Smooth muscle cell (in vitro differentiated cells): ENCODE measurements at regions not wholly inside any gene's neighbourhood (a gene's known extent, or its start where the extent isn't known, plus 50 kb on each side); places are given as distances from the start of the nearest gene placed in this dataset.

Source experiments
- DNase-seq: peaks from one replicate; lab custom pipeline; 2025; ENCODE audit not compliant: unreplicated experiment; lab: John Stamatoyannopoulos, UW
- H2AFZ ChIP-seq: fragments of 200-600 bp; sonication (generic); 2 replicates; pipeline ENCODE4 v1.6.0; 2016; ENCODE audit warnings: antibody characterized with exemption, low read depth, mild to moderate bottlenecking
- H3F3A ChIP-seq: fragments of 200-600 bp; sonication (generic); 2 replicates; pipeline ENCODE4 v1.6.0; 2017; ENCODE audit warnings: antibody characterized with exemption, low read depth
- H3K27ac ChIP-seq: fragments of 200-600 bp; sonication (generic); 2 replicates; pipeline ENCODE4 v1.5.1; 2016; ENCODE audit warnings: low read depth, mild to moderate bottlenecking
- H3K27me3 ChIP-seq: fragments of 200-600 bp; sonication (generic); 2 replicates; pipeline ENCODE4 v1.6.1; 2016; ENCODE audit warnings: low read depth, mild to moderate bottlenecking
- H3K36me3 ChIP-seq: fragments of 200-600 bp; sonication (generic); 2 replicates; pipeline ENCODE4 v1.5.1; 2016; ENCODE audit warnings: low read depth
- H3K4me1 ChIP-seq: fragments of 200-600 bp; sonication (generic); 2 replicates; pipeline ENCODE4 v1.5.1; 2016; ENCODE audit warnings: low read depth
- H3K4me2 ChIP-seq: fragments of 200-600 bp; sonication (generic); 2 replicates; pipeline ENCODE4 v1.6.0; 2016; ENCODE audit warnings: mild to moderate bottlenecking
- H3K4me3 ChIP-seq: fragments of 200-600 bp; sonication (generic); 2 replicates; pipeline ENCODE4 v1.5.1; 2016; ENCODE audit warnings: mild to moderate bottlenecking
- H3K79me2 ChIP-seq: fragments of 200-600 bp; sonication (generic); 2 replicates; pipeline ENCODE4 v1.6.0; 2016; ENCODE audit warnings: low read depth, mild to moderate bottlenecking
- H3K9ac ChIP-seq: fragments of 200-600 bp; sonication (generic); 2 replicates; pipeline ENCODE4 v1.6.0; 2016; ENCODE audit warnings: low read depth
- H3K9me3 ChIP-seq: fragments of 200-600 bp; sonication (generic); replicated peaks from 2 replicates; pipeline ENCODE4 v1.5.1; 2016; ENCODE audit warnings: low read depth
- H4K20me1 ChIP-seq: fragments of 200-600 bp; sonication (generic); 2 replicates; pipeline ENCODE4 v1.6.0; 2016; ENCODE audit warnings: low read depth
- WGBS: methylation state at CpG from one replicate; pipeline ENCODE4 v1.1.7; 2016; ENCODE audit warnings: low lambda C conversion rate; 5-methylcytosine and 5-hydroxymethylcytosine counted together
- TF ChIP-seq, protein P1 (sequence below): fragments of 200-600 bp; sonication (generic); IDR thresholded peaks from 2 replicates; pipeline ENCODE4 v1.5.1; 2017; ENCODE audit warnings: borderline replicate concordance, mild to moderate bottlenecking, antibody characterized with exemption; ENCODE audit not compliant: insufficient read depth, poor library complexity, severe bottlenecking

GRCh38 chr13:70923863-70924752, 815.9 kb upstream of the KLHL1 start:
- Histone ChIP-seq H3K9me3 (no peaks in the 10 kb centered on the region), H3F3A (no peaks in the 10 kb centered on the region), H3K4me1 (no peaks in the 10 kb centered on the region), H3K79me2 (no peaks in the 10 kb centered on the region), H3K27me3 (no peaks in the 10 kb centered on the region), H3K27ac (no peak overlapping the region), H3K4me2 (no peak overlapping the region), H3K9ac (no peak overlapping the region), H3K4me3 (no peak overlapping the region), H4K20me1 (no peaks in the 10 kb centered on the region), H2AFZ (no peak overlapping the region), H3K36me3 (no peaks in the 10 kb centered on the region)
- WGBS, result 90% methylated on average over 37 of the region's 38 CpGs
- DNase-seq, result no peak
- TF ChIP-seq, protein P1, sequence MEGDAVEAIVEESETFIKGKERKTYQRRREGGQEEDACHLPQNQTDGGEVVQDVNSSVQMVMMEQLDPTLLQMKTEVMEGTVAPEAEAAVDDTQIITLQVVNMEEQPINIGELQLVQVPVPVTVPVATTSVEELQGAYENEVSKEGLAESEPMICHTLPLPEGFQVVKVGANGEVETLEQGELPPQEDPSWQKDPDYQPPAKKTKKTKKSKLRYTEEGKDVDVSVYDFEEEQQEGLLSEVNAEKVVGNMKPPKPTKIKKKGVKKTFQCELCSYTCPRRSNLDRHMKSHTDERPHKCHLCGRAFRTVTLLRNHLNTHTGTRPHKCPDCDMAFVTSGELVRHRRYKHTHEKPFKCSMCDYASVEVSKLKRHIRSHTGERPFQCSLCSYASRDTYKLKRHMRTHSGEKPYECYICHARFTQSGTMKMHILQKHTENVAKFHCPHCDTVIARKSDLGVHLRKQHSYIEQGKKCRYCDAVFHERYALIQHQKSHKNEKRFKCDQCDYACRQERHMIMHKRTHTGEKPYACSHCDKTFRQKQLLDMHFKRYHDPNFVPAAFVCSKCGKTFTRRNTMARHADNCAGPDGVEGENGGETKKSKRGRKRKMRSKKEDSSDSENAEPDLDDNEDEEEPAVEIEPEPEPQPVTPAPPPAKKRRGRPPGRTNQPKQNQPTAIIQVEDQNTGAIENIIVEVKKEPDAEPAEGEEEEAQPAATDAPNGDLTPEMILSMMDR, result no peak

DNA sequence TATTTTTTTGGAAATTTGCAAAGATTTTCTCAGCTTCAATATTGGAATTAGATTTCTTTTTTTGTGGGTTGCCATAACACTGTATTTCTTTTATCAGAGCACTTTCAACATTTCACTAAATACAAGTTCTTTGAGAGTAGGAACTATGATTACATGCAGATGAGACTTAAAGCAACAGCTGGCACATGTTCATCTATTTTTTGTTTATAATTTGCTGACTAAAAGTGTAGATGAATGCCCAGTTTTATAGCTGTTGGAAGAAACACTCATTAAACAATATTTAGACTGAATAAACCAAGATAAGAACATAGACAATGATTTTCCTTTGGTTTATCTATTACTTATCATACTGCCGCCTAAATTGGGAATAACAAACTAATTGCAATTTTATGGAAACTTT, 803.0 kb upstream of the KLHL1 start:
- Histone ChIP-seq H3K9ac (no peak overlapping the region), H3K4me1 (no peaks in the 10 kb centered on the region), H4K20me1 (no peaks in the 10 kb centered on the region), H3K27me3 (no peaks in the 10 kb centered on the region), H3K79me2 (no peaks in the 10 kb centered on the region), H3K27ac (no peak overlapping the region), H3K4me2 (no peak overlapping the region), H3K9me3 (no peaks in the 10 kb centered on the region), H3F3A (no peaks in the 10 kb centered on the region), H3K36me3 (no peaks in the 10 kb centered on the region), H2AFZ (no peak overlapping the region), H3K4me3 (no peak overlapping the region)
- DNase-seq, result no peak
- 76% methylated on average over 1 of the region's 1 CpG for WGBS
- TF ChIP-seq, protein P1, result no peak

DNA sequence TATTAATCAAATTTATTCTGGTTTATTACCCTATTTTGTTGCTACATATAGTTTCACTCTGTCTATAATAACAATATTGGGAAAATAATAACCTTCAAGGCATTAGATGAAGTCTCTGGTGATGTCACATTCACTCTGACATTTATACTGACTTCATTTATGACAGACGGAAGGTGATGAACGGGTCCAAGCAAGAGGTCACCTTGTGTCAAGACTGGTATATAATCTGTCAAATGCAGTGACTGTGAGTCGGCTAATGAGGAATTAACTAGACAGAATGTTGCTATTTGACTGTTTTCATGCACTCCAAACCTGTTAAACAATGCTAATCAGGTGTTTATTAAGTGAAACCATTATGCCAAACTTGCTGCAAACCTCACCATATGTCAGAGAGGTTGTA, 800.5 kb upstream of the KLHL1 start:
- no peaks in the 10 kb centered on the region for H3K27me3 ChIP-seq
- TF ChIP-seq, protein P1, result no peak
- no peaks in the 10 kb centered on the region for H3F3A ChIP-seq
- H3K4me1 ChIP-seq, result no peaks in the 10 kb centered on the region
- no peak overlapping the region for H2AFZ ChIP-seq
- H3K36me3 ChIP-seq, result no peaks in the 10 kb centered on the region
- no peak overlapping the region for H3K4me3 ChIP-seq
- WGBS, result 97% methylated on average over 3 of the region's 3 CpGs
- no peak overlapping the region for H3K27ac ChIP-seq
- no peak overlapping the region for H3K4me2 ChIP-seq
- H3K9me3 ChIP-seq, result no peaks in the 10 kb centered on the region
- no peaks in the 10 kb centered on the region for H4K20me1 ChIP-seq
- no peaks in the 10 kb centered on the region for H3K79me2 ChIP-seq
- DNase-seq, result no peak
- no peak overlapping the region for H3K9ac ChIP-seq

- H3K4me2 ChIP-seq, result peak overlapping the region; percentile 4
- H3K36me3 ChIP-seq, result no peaks in the 10 kb centered on the region
- no peak for DNase-seq
- H3F3A ChIP-seq, result no peaks in the 10 kb centered on the region
- H3K4me1 ChIP-seq, result no peaks in the 10 kb centered on the region
- H3K27ac ChIP-seq, result no peak overlapping the region
- H3K9ac ChIP-seq, result no peak overlapping the region
- no peak overlapping the region for H2AFZ ChIP-seq
- 53% methylated on average over 2 of the region's 2 CpGs for WGBS
- TF ChIP-seq, protein P1, result no peak
- no peaks in the 10 kb centered on the region for H3K9me3 ChIP-seq
- no peaks in the 10 kb centered on the region for H4K20me1 ChIP-seq
- no peaks in the 10 kb centered on the region for H3K27me3 ChIP-seq
- H3K79me2 ChIP-seq, result no peaks in the 10 kb centered on the region
- no peak overlapping the region for H3K4me3 ChIP-seq
Observed at GRCh38 chr13:70905035-70905434, 796.8 kb upstream of the KLHL1 start.
